GM18498 (cell line): ENCODE measurements at regions not wholly inside any gene's neighbourhood (a gene's known extent, or its start where the extent isn't known, plus 50 kb on each side); places are given as distances from the start of the nearest gene placed in this dataset.

Experiments used
- ATAC-seq: cut with Tn5 transposase; IDR thresholded peaks from one replicate; pipeline ENCODE4 v1.9.1; 2021; ENCODE audit warnings: mild to moderate bottlenecking, moderate library complexity; ENCODE audit not compliant: unreplicated experiment

DNA sequence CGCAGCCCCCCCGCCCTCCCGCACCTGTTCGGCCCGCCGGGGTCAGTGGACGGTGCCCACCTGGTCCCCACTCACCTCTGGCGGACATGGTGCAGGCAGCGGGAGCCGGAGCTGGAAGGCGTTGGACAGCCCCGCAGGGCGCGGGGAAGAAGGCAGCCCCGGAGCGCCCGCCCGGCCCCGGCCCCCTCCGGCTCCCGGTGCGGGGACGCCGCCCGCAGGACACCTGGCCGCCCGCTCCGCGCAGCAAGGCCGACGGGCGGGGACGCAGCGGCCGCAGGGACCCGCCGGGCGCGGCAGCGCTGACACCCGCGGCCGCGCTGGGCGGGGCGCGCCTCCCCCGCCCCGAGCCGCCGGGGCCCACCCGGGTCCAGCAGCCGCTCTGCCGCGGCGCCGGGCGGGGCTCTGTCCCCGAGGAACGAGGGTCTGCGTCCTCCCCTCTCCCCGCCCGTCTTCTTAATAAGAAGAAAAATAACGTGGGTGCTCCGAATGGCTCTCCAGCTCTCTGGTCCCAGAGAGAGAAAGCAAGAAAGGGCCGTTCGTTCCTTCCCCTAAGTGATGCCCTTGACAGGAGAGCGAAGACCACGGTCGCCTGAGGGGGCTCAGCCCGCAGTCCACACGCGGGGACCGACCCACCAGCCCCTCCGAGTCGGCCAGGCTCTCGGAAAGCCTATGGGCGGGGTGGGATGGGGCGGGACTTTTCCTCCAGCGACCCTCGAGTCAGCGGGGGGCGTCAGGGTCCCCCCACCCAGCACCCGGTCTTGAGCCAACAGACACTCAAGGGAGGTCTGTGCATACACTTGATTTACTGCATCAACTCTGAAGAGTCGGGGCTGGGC is 53.4 kb upstream of the FHIP2A start:
- ATAC-seq = peak; percentile 52

- no peak for ATAC-seq
Measured at GRCh38 chr10:114770009-114770408, 51.6 kb upstream of the FHIP2A start.

- no peak for ATAC-seq
Measured at GRCh38 chr10:114771157-114771556, 50.4 kb upstream of the FHIP2A start.

- ATAC-seq = no peak
Measured at GRCh38 chr10:114771749-114772148, 49.8 kb upstream of the FHIP2A start.
